ENCODE measurements at regions not wholly inside any gene's neighbourhood (a gene's known extent, or its start where the extent isn't known, plus 50 kb on each side); places are given as distances from the start of the nearest gene placed in this dataset.

DNA sequence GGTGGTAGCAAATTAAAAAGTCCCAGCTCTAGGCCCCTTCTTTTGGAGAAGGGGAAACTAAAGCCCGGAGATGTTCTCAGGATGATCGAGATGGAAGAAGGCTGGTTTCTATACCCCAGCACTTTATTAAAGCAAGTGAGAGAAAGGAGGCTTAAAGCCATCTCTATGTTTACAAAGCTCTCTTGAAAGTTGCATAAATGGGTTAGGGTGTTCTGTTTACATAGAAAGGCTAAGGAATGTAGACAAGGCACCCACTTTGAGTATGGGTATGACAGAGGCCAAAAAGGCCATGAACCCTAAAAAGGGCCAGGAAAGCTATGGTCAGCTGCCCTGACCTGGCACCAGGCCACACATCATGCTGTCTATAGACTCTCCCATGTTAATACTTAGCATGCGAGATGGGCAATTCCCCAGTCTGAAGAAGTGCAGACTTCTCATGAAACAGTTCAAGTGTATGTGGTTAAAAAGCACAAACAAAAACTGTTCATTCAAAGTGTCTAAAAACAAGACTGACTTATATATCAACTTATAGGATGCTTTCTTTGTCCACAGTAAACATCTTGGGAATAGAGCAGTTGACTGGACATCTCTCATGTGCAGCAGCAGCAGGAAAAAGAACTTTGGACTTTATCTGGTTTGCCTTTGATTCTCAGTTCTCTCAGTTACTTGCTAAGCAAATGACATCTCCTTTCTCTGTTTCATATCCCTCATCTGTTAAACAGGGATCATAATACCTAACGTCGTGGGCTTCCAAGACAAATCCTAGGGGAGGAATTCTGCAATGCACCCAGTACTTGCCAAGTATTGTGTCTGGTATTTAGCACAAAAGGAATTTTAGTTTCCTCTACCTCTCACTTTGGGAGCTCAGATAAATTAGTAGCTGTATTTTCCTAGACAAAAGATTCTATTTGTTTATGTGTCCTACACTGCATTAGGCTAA is 521.6 kb downstream of the PLPP3 start:
- Histone ChIP-seq H3K9me3 (no peaks in the 10 kb centered on the region), H3K4me1 (peaks cover 6% of the 10 kb centered on the region), H3K27me3 (no peaks in the 10 kb centered on the region), H3K4me3 (no peak overlapping the region), H3K27ac (no peak overlapping the region), H3K36me3 (ENCODE audit: low read depth, missing control alignments) (no peaks in the 10 kb centered on the region)
- intact Hi-C loops (cut with DNase I; ENCODE audit: low total_unique reads), result no loop called here
- TF ChIP-seq, protein P1, sequence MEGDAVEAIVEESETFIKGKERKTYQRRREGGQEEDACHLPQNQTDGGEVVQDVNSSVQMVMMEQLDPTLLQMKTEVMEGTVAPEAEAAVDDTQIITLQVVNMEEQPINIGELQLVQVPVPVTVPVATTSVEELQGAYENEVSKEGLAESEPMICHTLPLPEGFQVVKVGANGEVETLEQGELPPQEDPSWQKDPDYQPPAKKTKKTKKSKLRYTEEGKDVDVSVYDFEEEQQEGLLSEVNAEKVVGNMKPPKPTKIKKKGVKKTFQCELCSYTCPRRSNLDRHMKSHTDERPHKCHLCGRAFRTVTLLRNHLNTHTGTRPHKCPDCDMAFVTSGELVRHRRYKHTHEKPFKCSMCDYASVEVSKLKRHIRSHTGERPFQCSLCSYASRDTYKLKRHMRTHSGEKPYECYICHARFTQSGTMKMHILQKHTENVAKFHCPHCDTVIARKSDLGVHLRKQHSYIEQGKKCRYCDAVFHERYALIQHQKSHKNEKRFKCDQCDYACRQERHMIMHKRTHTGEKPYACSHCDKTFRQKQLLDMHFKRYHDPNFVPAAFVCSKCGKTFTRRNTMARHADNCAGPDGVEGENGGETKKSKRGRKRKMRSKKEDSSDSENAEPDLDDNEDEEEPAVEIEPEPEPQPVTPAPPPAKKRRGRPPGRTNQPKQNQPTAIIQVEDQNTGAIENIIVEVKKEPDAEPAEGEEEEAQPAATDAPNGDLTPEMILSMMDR (IDR thresholded peaks at IDR 0.05), result no peak
- no peak for TF ChIP-seq POLR2A (IDR thresholded peaks at IDR 0.05)
- DNase-seq, result no peak
- WGBS, 2 donors, result 77 to 80% methylated on average over 5 of the region's 5 CpGs

DNA sequence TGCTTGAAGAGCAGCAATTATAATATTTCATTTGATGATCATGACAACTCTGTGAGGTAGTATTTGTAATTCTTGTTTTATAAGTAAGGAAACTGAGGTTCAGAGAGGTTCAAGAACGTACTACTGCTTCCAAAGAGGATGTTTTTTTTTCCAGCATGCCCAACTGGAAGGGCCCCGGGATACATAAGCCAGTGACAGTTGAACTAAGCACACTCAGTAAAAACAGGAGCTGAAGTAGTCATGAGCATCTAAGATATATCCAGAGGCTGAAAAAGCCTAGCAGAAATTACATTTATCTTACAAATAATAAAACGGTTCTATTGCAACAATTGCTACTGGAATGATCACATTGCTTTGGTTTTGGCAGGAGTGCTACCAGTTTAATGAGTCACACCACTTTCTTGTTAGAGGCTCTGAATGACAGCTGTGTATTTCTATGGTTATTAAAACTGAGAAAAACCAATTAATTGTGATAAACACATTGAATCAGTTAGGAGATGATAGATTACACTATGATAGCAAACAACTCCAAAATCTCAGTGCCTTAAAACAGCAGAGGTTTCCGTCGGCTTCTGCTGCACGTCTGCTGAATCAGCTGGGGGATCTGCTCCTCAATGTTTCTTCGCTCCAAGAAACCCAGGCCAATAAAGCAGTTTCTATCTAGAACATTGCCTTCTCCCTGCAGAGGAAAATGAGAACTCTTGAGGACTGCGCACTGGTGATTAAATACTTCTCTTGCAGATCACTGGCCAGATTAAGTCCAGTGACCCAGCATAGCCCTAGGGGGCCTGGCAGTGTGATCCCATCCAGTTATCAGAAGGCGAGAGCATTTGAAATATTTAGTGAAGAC is 522.7 kb downstream of the PLPP3 start:
- no peak for DNase-seq
- TF ChIP-seq, protein P1 (IDR thresholded peaks at IDR 0.05), result no peak
- no peak for TF ChIP-seq POLR2A (IDR thresholded peaks at IDR 0.05)
- Histone ChIP-seq H3K4me3 (no peak overlapping the region), H3K9me3 (no peaks in the 10 kb centered on the region), H3K27me3 (no peaks in the 10 kb centered on the region), H3K36me3 (ENCODE audit: low read depth, missing control alignments) (no peaks in the 10 kb centered on the region), H3K27ac (no peak overlapping the region), H3K4me1 (peaks cover 3% of the 10 kb centered on the region)
- 53 to 64% methylated on average over 9 of the region's 9 CpGs for WGBS, 2 donors
- intact Hi-C loops (cut with DNase I; ENCODE audit: low total_unique reads), result no loop called here

DNA sequence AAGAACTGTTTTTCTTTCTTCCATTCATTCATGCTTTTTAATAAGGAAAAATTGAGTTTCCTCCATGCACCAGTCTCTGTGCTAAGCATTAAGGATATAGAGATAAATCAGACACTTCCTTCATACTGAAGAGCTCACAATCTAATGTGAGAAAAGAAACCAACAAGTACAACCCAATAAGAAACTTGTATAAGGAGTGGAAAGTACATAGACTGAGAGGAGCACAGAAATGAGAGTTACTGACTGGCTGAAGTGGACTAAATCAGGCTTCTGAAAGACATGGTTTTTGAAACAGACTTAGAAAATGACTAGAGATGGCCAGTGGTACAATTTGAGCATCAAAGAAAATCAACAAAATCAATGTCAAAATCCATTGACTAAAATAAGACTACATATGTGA is 524.4 kb downstream of the PLPP3 start:
- DNase-seq, result no peak
- no peaks in the 10 kb centered on the region for H3K36me3 ChIP-seq (ENCODE audit: low read depth, missing control alignments)
- TF ChIP-seq POLR2A (IDR thresholded peaks at IDR 0.05), result no peak
- TF ChIP-seq, protein P1 (IDR thresholded peaks at IDR 0.05), result no peak
- no peaks in the 10 kb centered on the region for H3K27me3 ChIP-seq
- no peaks in the 10 kb centered on the region for H3K9me3 ChIP-seq
- H3K4me1 ChIP-seq, result peaks cover 3% of the 10 kb centered on the region
- intact Hi-C loops (cut with DNase I; ENCODE audit: low total_unique reads), result no loop called here
- H3K27ac ChIP-seq, result no peak overlapping the region
- H3K4me3 ChIP-seq, result no peak overlapping the region

DNA sequence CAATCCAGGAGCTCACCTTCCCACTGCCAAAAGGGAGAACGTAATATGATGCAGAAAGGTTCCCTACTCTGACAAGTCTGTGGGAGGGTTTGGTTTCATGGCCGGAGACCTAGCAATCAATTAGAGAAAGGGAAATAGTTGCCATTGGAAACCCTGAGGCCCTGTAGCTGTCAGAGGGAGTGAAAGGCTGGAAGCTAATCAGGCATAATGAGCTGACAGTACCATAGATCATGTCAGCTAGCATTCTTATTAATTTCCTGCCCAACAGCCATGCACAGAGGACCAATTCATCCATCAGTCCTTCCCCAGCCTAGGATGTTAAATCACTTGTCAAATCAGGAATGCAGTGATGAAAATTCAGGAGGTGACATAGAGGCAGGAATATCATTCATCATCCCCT is 527.3 kb downstream of the PLPP3 start:
- H3K4me1 ChIP-seq, result no peaks in the 10 kb centered on the region
- DNase-seq, result no peak
- no peak overlapping the region for H3K4me3 ChIP-seq
- H3K9me3 ChIP-seq, result no peaks in the 10 kb centered on the region
- no peak for TF ChIP-seq POLR2A (IDR thresholded peaks at IDR 0.05)
- TF ChIP-seq, protein P1 (IDR thresholded peaks at IDR 0.05), result no peak
- 86 to 100% methylated on average over 2 of the region's 2 CpGs for WGBS, 2 donors
- H3K27me3 ChIP-seq, result no peaks in the 10 kb centered on the region
- H3K27ac ChIP-seq, result no peak overlapping the region
- intact Hi-C loops (cut with DNase I; ENCODE audit: low total_unique reads), result no loop called here
- H3K36me3 ChIP-seq (ENCODE audit: low read depth, missing control alignments), result no peaks in the 10 kb centered on the region

Measured in testis (tissue), 2 donors.